CMK (cell line): ENCODE measurements at regions not wholly inside any gene's neighbourhood (a gene's known extent, or its start where the extent isn't known, plus 50 kb on each side); places are given as distances from the start of the nearest gene placed in this dataset.
"Not testable (repeated sequence)": the region's sequence is repeated elsewhere in the genome, so short reads cannot be mapped to it uniquely, and the experiment has no call there.

Experiments used
- DNase-seq: peaks from one replicate; pipeline ENCODE4 v3.0.0-alpha.2; 2010; ENCODE audit warnings: low read depth

DNA sequence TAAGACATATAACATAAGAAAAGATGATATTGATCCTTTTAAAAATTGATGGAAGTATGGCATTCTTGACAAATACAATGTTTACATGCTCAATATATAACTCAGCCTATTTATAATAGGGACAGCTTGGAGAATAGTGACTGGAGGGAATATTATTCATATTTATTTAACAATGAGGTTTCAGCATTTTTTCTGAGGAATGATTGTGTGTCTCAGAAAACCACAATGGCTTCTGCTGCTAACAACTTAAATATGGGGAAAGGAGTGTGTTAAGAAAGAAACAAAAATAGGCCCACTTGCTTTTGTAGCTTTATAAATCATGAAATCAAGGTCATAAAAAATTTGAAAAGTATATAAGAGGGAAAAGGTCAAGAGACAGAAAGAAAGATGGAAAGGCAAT lies 163.2 kb upstream of the TBX18 start:
- DNase-seq, result no peak

DNA sequence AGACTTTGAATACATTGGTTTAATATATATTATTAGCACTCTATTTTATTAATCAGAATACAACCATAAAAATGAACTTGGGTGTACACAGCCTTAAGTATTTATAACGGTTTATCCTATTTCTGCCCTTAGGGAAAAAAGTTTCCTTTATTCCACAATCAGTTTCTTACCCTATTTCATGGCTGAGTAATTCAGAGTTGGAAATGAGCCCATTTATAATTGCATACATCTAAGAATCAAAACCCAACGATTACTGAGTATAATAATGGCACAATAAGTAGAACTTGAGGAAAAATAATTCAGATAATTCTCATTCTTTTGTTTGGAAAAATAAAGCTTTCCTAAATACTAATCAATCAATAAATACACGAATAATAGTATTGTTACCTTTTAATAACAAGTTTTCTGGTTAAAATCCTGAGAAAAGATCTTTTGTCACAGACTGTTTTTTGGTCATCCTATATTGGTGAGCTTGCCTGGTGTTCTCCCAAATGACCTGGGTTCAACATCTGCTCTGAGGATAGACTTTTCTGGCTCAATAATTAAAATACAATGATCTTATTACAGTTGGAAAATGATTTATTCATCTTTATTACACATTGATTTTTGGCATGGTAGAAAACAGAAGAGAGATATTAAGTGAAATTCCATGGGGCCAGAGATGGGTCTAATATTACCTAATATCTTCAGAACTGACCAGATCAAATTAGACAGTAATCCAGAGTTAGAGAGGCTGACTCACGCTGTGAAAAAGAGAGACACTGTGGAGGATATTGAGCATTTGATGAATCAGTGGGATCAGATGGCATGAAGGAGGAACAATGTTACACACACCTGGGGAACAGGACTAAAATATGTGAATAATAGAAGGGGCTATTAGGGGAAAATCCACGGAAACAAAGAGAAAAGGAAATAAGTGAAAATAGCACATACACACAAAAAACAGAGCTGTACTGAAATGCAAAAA lies 162.1 kb upstream of the TBX18 start:
- no peak for DNase-seq

DNA sequence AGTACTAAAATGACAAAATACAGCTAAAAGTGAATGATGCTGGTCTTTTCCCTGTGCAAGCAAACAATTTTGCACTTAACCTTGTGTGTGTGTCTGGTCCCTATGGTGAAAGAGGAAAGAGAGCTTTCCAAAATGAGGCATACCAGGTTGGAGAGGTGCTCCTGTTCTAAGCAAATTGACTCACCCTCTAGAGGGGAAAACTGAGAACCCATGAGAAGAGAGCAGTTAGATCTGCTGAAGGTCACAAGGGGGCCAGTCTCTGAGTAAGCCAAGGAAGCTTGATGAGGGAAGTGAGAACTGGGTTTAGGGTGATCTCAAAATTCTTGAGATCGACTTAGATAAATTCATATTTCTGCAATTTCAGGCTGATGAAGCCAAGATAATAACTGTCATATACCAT lies 157.5 kb upstream of the TBX18 start:
- DNase-seq, result no peak

DNA sequence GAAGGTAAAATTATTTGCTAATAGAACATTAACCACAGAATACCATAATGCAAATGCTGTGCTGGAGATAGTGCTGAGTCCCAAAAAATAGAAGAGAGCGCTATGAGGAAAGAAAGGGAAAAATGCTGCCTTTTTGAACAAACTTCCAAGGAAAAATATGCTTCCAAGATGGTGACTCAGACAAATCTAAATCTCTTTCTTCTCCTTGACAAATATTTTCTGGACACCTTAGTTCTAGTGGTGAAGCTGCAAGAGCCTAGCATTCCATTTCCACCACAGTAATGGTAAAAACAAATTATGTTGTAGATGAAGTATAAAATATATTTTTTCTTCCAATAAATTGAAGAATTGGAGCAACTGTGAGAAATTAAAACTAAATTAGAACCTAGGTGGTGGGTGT lies 155.6 kb upstream of the TBX18 start:
- DNase-seq, result no peak

DNA sequence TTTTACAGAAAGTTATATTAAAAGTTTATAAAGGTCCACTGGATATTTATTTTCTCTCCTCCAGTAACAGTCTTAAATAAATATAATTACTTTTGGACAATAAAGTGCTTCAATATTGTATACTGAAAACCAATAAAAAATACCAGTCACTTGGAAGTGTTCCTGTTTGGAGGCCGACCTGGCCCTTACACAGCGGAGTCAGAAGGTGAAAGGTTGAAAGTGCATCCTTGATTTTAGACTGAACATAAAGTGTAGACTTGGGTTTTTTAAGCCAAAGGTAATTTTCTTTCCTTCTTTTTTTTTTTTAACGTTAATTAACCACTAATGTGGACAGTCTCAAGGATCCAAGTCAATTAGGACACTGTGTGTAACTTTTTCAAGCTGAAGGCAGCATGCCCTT lies 152.3 kb upstream of the TBX18 start:
- no peak for DNase-seq

DNA sequence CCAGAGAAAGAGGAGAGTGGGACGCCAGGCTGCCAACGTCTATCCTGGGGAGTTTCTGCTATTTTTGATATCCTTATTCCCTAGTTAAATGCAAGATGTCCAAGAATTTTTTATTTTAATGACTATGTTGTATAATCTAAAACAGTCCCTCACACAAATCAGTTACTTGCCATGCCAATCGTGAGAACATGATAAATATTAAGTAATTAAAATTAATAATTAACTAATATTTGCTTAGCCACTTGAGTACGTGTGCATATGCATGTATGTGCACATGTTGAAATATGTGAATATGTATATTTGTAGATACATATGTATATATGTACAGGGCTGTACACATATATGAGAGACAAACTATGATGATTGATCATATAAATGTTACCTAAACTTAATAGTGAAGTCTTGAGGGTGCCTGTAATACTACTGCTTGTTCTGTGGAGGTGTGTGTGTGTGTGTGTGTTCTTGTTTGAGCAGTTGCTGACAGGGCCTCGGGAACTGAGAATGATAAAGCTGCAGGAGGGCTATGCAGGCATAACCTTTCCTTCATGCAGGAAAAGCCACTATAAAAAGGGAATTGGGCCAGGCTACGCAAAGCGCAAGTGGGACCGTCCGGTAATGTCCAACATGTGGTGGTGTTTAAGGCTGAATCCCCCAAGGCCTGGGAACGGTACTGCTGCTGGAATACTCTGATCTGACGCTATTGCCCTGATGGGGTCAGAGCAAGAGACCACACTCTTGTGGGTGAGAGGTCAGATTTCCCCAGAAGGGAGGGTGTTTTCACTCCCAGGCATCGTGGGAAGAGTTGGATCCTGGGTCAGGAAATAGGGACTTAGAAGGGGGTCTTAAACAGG lies 148.3 kb upstream of the TBX18 start:
- DNase-seq, result no peak

DNA sequence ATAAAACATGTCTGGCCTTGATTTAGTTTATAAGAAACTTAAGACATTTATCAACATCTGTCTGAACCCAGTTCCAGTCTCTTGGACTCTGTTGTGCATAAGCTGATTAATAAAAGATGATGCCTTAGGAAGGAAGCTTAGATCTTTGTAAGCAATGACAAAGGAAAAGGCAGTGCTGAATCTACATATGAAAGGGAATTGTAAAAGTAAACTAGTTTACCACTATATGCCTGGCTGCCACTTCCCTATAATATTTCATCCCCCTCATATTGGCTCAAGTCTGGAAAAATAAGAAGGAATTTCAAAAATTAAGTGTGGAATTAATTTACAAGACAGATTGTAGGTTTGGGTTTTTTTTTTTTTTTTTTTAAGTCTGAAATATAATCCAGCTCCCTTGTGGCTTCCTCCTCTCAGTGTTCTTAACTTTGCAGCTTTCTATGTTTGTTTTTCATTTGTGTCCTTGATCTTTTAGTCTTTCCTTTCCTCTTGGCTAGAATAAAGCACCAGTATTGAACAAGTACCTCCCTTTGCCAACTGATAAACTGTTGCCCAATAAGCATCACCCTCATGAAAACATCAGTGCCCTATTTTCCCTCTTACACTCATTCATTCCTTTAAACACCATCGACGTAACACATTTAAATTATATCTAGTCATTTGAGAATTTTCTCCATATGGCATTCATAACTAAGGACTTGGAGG lies 146.7 kb upstream of the TBX18 start:
- no peak for DNase-seq

DNA sequence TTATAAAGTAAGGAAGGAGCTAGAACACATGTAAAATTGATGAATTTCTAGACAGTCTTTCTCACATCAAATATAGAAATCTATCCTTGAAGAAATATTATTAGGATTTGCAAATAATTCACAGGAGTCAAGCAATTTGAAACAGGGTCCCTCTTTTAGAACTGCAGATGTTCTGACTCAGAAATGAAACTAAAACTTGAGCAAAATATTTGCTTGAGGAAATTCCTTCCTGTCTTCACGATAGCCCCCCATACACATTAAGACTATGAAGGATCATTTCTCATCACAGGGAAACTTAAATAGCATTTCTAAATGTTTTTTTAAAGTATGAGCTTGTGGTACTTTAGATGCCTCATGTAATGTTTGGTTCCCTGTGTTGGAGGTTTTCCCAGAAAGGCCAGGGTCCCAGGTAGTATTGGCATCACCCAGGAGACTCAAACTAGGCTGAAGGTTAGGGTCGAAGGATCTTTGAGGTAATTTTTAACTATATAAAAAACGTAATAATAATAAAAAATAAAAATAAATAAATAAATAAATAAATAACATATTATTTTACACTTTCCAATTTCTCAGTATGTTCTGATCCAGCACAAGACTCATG lies 144.0 kb upstream of the TBX18 start:
- DNase-seq, result no peak

DNA sequence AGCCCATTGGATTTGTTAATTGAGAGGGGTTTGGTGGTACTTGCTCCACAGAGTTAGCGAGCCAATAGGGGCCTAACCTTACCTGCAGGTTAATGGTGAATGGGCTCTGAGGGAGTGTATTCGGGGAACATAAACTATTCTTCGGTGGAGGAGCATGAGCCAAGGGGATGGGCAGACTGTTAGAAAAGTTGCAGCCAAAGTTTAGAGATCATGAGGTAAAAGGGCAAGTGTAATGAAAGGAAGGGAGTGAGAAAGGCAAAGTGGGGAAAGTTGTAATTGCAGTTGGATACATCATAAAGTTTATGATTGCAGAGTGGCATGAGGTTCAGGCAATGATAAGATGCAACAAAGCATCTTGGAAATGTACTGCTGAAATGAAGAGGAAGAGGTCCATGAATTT lies 142.1 kb upstream of the TBX18 start:
- no peak for DNase-seq

DNA sequence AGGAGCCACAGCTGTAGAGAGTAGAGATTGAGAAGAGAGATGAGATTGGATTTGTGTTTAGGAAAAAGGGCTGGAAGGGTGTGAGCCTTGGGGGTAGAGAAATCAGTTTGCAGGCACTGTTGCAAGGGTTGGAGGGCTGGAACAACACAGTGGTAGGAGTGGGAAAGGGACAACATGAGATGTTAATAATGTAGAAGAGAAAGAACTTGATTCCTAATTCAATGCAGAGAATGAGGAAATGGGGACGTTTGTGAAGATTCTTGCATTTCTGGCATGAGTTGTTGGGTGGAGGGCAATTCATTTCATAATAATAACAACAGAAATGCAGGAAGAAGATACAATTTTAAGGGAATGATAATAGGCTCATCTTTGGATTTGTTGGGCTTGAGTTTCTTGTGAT lies 141.4 kb upstream of the TBX18 start:
- DNase-seq, result no peak

DNA sequence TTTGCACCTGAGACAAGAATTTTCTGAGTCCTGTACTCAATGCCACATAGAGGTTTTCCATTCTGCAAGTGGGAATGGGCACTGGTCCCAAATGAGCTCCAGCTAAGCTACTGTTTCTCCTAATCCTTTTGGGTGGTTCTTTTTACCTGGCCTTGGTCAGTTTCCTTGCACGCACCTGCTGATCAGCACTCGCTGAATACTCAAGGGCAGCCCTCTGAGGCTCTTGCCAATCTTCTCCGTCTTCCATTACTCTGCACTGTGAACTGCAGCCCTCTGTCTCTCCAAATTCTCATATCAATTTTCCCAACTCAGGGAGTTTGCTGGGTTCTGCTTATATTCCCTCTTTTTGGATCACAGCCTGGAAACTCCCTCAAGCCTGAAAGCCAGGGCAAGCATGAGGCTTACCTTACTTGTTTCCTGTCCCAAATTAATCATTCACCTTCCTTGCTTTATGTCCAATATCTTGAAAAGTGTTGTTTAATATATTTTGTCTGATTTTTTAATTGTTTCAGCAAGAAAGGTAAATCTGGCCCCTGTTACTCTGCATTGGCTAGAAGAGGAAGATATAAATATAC lies 138.0 kb upstream of the TBX18 start:
- no peak for DNase-seq

DNA sequence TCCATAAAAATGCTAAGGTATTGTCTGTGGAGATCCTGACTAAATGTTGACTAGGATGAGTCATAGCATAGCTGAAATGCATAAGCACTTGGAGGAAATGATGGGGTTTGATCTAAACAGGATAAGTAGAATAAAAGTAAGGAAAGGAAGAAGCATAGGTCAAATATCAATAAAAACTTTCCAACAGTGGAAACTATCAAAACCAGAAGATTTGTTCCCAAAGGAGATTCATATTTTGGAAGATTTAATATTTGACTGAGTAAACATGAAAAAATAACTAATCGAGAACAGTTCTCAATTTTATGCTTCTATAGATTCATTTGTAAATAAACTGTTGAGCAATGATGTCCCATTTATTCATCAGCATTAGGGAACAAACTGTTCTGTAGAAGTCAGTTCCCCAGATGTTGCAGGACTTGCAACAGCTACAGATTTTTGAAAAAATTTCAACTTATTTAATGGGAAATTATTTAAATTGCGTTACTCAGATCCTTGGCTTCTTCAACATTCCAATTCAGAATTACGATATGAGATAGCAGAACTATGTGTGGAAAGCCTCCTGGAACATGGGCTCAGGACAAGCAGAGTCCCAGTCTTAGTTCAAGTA lies 133.7 kb upstream of the TBX18 start:
- no peak for DNase-seq

DNA sequence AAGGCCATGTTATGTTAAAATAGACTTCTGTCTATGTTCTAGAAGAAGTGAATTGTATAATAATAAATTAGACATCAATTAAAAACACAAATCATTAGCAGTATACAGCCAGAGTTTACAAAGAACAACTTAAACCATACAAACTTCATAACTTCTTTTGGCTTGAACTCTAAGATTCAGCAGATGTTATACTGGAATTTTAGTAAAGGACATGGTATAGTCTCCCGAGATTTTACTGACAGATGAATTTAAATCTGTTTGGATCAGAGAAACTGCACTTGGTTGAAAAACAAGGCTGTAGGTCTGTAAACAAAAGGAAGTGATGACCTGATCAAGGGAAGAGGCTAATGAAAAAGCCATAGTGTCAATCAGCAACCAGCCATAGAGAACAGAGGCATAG lies 132.6 kb upstream of the TBX18 start:
- DNase-seq, result no peak

DNA sequence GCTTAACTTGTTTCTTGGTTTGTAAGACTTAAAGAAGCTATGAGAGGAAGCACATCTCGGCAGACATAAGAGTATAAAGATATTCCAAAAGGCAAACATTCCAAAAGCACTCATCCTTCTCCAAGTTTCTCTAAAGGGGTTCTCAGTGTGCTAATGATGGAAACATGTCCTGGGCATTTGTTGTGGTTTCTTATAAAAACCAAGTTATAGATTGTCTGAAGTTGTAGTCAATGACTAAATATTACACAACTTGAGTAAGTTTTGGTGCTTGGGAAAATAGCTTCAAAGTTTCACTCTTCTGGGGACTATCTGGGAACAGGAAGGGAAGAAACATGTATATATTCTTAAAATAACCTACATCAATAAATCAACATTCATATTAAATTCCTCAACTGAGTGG lies 128.3 kb upstream of the TBX18 start:
- no peak for DNase-seq

DNA sequence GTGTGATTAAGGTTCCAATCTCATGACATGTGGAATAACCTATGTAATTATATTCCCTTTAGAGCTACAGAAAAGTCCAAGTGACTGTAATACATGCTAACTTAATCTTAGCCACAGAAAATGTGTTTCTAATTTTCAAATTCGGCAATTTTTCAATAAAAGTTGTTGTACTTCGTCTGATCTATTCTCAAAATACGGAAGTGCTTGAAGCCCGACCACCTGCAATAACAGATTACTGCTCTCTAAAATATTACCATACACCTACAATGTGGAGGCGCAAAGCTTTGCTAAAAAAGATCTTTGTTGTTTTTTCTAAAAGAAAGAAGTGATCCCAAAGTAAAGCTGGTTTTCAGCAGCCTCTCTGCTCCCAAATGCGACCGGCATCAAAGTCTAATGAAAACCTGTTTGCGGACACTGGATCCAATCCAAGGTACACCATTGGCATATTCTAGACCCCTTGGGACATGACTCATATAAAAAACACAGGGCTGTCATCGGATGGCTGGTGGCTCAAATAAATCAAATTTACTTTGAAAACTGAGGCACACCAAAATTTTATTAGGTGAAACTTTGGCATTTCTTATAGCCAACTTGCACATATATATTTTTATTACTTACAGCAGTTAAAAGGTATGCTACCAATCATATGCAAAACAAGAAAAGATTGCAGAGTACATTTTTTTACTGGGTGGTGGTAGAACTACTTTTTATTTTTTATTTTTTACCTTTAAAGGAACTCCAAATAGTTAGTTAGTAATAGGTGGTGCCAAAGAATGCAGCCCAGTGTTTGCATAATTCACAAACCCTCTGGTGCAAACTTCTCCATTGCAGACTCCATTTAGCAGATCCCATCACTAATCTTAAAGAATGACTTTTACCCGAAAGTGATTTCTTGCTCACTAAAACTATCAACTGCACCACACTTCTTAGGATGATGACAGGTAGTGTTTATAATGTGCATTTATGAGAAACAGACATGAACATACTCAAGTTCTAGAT lies 118.7 kb upstream of the TBX18 start:
- no peak for DNase-seq

DNA sequence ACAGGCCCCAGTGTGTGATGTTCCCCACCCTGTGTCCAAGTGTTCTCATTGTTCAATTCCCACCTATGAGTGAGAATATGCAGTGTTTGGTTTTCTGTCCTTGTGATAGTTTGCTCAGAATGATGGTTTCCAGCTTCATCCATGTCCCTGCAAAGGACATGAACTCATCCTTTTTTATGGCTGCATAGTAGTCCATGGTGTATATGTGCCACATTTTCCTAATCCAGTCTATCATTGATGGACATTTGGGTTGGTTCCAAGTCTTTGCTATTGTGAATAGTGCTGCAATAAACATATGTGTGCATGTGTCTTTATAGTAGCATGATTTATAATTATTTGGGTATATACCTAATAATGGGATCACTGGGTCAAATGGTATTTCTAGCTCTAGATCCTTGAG lies 115.0 kb upstream of the TBX18 start:
- DNase-seq, result not testable (repeated sequence)

DNA sequence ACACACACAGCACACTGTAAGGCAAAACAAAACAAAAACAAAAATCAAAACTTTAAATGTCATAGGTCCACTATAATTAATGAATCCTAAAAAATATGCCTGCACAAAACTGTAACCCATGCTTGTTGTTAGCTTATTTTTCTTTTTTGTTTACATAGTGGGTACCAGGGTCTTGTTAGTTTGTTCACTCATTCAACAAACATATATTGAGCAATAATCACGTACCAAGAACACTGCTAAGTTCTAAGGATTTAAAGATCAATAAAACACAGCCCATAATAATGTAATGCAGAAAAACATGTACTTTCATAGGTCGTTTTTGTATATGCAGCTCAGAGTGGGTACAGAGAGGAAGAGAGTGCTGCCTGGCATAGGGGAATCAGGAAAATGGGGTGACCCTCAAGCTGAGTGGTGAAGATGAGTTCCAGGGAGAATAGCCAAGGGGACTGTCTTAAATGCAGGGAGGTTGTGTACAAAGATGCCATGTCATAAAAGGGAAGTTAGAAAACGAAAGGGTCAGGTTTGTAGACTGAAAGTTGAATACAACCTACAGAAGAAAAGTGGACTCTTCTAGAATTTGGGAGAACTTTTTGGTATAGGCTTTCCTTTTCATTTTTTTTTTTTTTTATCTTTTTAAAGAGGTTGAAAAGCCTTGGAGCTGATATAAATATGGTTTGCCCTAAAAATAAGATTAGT lies 113.3 kb upstream of the TBX18 start:
- no peak for DNase-seq

DNA sequence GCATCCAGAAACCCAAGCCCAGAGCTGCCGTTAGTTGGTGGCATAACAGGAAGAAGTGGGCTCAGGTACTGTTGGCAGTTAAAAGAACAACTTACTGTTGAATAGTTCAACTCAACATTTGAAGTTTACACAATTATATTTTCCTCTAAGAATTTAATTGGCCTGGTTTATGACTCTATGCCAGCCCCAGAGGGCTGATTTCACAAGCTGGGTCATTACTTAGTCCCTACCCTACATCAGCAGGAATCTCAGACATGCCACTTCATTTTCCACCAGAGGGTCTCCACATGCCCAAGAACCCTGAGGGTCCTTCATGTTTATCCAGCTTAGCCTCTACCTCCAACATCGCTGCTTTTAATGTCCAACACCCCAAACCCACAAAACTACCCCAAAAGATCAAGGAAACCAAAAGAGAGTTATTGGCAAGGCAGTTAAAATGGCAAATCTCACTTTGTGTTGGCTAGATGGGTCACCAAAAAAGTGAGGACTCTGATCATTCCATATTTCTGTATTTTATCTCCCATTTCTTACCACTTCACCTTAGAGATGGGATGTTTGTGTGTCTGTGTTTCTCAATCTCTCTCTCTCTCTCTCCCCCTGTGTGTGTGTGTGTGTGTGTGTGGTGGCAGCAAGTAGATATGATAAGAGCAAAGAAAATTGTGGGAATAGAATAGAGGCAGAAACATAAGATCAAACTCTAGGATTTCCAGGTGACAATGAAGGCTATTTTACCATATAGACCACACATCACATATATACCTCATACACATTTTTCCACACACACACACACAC lies 112.5 kb upstream of the TBX18 start:
- no peak for DNase-seq
